GM18867 (cell line): ENCODE measurements at regions not wholly inside any gene's neighbourhood (a gene's known extent, or its start where the extent isn't known, plus 50 kb on each side); places are given as distances from the start of the nearest gene placed in this dataset.

ENCODE experiments used
- ATAC-seq: cut with Tn5 transposase; IDR thresholded peaks from one replicate; pipeline ENCODE4 v1.9.1; 2021; ENCODE audit warnings: mild to moderate bottlenecking, moderate library complexity; ENCODE audit not compliant: unreplicated experiment

DNA sequence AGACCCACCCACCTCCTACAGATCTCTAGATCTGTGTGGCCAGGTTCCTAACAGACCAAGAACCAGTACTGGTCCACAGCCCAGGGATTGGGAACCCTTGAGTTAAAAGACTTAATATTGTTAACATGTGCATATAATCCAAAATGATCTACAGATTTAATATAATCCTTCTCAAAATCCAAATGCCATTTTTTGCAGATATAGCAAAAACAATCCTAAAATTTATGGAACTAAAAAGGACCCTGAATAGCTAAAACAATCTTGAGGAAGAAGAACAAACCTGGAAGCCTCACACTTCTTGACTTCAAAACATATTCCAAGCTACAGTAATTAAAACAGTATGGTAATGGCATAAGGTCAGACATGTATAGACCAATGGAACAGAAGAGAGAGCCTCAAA is 206.9 kb upstream of the SIX2 start:
- ATAC-seq, result no peak

GRCh38 chr2:45214550-45214949 is 205.3 kb upstream of the SIX2 start:
- ATAC-seq, result no peak

DNA sequence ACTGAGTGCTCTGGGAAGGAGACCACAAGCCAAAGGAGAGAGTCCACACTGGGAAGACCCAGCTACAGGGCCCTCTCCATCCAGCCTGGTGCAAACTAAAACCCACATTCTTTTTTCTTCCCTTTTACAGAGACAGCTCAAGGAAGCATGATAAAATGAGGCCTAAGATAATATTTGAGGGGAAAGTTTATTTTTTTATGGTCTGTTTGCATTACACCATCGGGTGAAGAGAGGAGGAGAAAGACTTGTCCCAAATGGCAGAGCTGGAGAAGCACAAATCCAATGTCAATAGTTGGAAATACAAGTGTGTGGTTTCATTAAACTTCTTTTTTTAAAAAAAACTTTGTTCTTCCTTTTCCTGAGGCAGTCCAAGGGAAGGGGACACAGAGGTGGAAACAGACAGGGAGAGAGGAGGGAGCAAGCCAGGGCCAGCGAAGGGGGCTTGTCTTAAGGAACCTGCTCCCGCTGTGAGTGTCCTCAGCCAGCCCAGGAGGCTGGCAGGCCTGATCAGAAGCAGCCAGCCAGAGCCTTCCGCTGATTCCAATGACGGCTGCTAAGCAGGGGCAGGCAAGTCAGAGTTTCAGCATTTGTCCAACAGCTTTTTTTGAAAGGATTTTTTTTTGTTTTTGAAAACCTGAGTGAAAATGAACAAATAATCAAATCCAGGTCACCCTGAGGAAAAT is 203.8 kb upstream of the SIX2 start:
- no peak for ATAC-seq

GRCh38 chr2:45211636-45212035 is 202.4 kb upstream of the SIX2 start:
- no peak for ATAC-seq

DNA sequence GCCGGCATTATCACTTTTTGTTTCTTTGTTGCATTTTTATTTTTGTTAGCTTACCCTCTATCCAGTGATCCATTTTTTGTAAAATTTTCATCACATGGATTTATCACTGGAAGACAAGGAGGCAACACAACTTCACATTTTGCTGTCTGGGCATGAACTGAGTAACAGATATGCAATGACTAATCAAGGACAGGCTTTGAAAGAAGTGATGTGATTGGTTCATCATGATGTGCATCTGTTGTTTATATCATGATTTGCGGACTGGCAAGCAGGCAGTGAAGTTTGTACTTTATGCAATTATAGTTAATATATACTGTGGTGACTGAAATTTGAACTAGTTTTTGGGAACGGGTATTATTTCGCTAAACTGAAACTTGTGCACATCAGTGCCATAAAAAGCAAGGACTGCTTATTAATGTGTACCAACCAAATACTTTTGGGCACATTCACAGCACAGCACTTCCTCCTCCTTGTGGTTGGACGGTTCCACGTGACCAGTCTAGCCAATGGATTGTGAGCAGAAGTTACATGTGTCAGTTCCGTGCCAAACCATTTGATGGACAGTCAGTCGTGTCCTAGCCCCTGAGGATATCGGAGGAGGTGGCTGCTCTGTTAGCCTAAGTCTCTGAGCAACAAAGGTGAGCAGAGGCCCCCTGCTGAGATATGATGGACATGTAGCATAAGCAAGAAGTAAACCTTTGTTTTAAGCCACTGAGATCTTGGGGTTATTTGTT is 201.4 kb upstream of the SIX2 start:
- ATAC-seq, result no peak

DNA sequence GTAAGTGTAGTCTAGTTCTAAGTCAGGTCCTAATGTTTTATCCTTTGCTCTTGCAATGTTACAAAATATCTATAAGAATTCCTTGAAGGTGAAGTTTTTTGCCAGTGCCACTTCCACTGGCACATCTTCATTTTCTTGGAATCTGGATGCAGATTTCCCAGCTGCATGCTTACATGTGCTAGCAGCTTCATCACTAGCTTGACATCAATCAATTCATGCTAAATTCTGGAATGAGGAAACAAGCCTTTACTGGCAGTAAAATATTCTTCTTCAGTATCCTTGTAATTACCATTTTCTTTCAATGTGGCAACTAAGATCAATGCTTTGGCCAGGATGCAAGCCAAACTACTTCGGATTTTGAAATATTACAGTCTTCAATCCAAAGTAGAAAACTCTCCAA is 200.6 kb upstream of the SIX2 start:
- ATAC-seq, result no peak

DNA sequence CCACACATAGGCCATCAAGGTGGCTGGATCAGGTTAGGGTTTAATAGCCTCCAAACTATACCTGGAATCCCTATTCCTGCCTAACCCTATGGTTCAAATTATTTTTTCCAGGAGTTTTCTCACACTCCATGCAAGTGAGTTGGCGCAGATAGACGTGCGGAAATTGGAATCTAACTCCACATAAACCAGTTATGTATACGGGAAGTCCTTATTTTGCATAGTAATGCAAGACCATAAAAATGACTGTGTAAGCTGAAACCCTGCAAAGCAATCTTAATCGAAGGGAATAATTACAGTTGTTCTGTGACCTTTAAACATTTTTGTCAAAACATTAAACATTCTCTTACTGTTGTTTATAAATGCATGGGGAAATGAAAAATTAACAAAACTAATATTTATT is 200.1 kb upstream of the SIX2 start:
- ATAC-seq, result no peak

- no peak for ATAC-seq
Measured at GRCh38 chr2:45207101-45207500, 197.8 kb upstream of the SIX2 start.

DNA sequence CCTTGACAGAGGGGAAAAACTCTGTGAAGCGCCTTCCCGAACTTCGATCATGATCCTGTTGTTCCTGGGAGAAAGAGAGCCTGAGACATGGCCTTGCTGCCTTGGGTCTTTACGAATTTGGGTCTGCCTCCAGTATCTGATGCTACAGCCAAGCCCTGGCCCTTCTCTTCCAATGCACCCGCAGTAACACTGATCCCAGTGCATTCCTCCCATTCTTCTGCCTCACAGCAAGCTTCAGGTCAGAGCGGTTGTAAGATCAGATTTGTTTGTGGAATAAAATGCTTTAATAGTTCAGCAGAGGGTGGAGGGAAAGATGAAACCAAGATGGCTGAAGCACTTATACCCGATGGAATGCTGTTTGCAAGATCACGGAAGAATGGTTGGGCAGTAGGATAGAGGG is 196.7 kb upstream of the SIX2 start:
- ATAC-seq, result no peak

- ATAC-seq, result no peak
Measured at GRCh38 chr2:45205480-45205879, 196.2 kb upstream of the SIX2 start.

DNA sequence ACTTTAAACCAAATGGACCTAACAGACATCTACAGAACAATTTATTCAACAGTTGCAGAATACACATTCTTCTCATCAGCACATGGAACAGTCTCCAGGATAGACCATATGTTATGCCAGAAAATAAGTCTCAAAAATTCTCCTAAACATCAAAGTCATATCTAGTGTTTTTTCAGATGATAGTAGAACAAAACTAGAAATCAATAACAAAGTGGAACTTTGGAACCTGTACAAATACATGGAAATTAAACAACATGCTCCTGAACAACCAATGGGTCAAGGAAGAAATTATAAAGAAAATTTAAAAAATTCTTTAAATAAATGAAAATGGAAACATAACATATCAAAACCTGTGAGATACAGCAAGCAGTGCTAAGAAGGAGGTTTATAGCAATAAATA is 194.1 kb upstream of the SIX2 start:
- ATAC-seq, result no peak

- ATAC-seq, result no peak
Measured at GRCh38 chr2:45199973-45200372, 190.7 kb upstream of the SIX2 start.

DNA sequence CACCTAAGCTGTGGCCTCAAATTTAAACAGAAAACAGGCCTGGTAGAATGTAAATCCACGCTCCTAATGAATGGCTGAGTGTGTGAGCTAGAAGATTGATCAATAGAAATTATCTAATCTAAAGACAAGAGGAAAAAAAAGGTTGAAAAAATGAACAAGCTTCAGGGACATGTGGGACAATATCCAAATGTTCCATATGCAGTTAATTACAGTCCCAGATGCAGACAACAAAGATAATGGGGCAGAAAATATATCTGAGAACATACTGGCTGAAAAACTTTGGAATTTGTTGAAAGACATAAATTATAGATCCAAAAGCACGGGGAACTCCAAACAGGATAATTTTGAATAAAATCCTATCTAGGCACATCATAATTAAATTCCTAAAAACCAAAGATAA is 186.7 kb upstream of the SIX2 start:
- ATAC-seq, result no peak

- no peak for ATAC-seq
Measured at GRCh38 chr2:45194596-45194995, 185.3 kb upstream of the SIX2 start.

- no peak for ATAC-seq
Measured at GRCh38 chr2:45193581-45193980, 184.3 kb upstream of the SIX2 start.

DNA sequence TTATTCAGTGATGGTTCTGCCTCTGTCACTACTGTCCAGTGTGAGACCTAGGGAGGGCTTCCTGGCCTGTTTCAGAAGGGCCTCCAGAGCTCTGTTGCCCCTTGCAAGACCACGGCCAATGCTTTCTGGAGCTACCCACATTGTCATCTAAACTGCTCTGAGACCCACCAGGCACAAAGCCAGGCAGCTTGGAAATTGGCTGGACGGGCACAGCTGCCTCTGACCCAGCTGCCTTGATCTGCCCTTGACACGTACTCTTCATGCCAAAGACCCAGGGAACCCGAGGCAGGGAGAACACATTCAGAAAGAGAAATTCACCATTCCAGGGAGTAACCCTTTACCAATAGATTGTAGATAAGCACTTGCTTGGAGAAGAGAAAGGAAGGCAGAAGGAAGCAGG is 183.7 kb upstream of the SIX2 start:
- ATAC-seq, result no peak

DNA sequence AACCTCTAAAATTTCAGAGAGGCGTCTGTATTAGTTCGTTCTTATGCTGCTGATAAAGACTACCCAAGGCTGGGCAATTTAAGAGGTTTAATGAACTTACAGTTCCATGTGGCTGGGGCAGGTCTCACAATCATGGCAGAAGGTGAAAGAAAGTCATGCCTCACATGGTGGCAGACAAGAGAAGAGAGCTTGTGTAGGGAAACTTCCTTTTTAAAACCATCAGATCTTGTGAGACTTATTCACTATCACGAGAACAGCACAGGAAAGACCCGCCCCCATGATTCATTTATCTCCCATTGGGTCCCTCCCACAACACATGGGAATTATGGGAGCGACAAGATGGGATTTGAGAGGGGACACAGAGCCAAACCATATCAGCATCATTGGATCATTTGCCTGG is 183.2 kb upstream of the SIX2 start:
- no peak for ATAC-seq

DNA sequence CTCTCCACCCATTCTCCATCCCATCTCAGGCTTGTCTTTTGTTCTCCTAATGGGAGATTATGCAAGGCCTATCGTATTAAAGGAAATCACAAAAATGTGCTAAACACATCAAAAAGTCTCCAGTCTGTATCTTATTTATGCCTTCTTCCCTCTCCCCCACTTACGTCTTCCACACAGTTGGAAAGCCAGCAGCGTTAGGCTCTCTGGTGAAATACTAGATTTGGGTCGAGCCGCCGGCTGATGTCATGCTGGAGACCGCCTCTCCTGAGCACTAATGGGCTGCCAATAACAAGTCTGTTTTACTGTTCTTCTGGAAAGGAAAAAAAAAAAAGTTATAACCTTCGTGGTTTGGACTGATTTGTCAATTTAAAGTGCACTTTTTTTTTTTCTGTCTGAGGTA is 182.7 kb upstream of the SIX2 start:
- no peak for ATAC-seq

DNA sequence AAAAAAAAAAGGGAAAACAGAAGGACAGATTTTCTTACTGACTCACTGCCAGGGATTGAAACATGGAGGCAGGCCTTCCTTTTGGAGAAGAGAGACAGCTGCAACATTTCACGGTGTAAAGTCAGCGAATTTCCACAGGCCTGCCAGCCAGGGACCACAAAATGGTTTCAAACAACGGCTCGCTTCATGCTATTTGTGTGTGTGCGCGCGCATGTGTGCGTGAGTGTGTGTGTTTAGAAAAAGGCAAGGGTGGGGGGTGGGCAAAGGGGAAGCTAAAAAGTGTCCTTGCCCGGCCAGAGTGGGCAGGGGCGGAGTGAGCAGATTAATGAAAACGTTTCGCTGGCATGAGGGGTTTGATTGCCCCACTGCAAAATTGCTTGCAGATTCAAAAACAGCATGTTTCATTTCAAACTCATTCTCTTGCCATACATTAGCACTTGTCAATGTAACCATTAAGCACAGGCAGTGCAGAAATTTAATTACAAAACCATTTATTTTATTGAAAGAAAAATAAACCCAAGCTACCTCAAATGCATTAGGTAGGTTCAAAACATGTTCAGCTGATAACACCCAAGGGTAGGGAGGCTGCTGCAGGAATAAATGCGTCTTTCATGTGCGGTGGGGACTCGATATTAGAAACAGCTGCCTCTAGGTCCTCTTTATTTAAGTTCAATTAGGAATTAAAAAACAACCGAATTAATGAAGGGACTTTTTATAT is 182.1 kb upstream of the SIX2 start:
- ATAC-seq, result no peak

DNA sequence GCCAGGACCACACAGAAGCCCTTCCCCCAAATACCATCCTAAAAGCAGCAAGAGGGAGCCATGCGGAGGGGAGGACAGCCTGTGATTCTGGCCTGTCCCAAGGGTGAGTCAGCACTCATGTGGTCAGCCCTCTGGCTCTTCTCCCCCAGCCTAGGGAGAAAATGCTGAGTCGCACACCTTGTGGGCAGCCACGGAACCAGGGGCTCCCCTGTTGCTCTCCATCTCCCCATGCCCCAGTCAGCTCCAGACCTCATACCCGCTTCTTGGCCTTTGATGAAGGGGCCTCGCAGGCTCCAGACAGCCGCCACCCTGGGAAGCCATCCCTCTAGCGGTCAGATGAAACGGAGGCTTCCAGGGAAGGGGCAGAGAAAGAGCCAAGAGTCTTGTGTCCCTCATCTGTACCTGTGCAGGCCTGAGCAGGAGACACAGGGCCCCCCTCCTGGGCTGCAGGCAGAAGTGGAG is 181.3 kb upstream of the SIX2 start:
- ATAC-seq, result no peak

- ATAC-seq, result no peak
Measured at GRCh38 chr2:45184606-45185005, 175.4 kb upstream of the SIX2 start.

DNA sequence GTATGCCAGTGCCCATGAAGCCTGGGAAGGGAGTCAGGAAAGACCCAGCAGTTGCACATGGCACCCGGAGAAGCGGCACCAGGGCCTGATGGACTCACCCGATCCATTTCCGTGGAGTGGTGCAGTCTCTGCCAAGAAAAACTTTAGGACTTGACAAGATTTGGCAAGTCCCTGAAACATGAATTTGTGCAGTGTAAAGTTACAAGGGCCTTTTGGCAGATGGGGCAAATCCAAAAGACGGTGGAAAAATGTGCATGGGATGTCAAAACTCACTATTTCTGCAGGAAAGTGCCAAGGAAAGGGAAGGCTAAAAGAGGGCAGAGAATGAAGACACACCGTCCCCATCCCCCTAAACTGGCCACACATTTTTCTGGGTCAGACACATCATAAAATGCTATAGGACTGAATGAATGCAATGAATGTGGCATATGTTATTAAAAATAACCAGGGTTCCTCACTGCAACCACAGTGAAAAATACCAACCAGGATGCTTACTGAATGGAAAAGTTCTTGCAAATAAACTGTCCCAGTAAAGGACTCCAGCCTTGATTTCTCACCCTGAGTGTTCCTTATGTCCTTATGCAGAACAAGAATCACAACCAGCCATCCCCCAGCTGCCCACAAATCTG is 173.5 kb upstream of the SIX2 start:
- no peak for ATAC-seq
